H9 (cell line): ENCODE measurements at regions not wholly inside any gene's neighbourhood (a gene's known extent, or its start where the extent isn't known, plus 50 kb on each side); places are given as distances from the start of the nearest gene placed in this dataset.

ENCODE experiments used
- DNase-seq: peaks from one replicate; pipeline ENCODE4 v3.0.0-alpha.2; 2017
- H2AFZ ChIP-seq: one replicate; pipeline ENCODE4 v1.6.1; 2013; ENCODE audit warnings: mild to moderate bottlenecking, low read length, control low read depth, moderate library complexity
- H2AK5ac ChIP-seq: 2 replicates; pipeline ENCODE4 v1.6.1; 2013; ENCODE audit warnings: low read length, control low read depth, mixed read lengths; ENCODE audit not compliant: insufficient read length
- H2BK120ac ChIP-seq: one replicate; pipeline ENCODE4 v1.6.1; 2013; ENCODE audit warnings: low read depth, mild to moderate bottlenecking, low read length, control low read depth, inconsistent platforms; ENCODE audit not compliant: poor library complexity, severe bottlenecking
- H2BK12ac ChIP-seq: 2 replicates; pipeline ENCODE4 v1.6.1; 2013; ENCODE audit warnings: low read length, control low read depth, mixed read lengths, low read depth; ENCODE audit not compliant: insufficient read length
- H2BK15ac ChIP-seq: 2 replicates; pipeline ENCODE4 v1.6.1; 2013; ENCODE audit warnings: low read depth, low read length, control low read depth
- H2BK20ac ChIP-seq: one replicate; pipeline ENCODE4 v1.6.1; 2013; ENCODE audit warnings: low read depth, mild to moderate bottlenecking, low read length, control low read depth, inconsistent platforms; ENCODE audit not compliant: poor library complexity, severe bottlenecking
- H2BK5ac ChIP-seq: 2 replicates; pipeline ENCODE4 v1.6.1; 2013; ENCODE audit warnings: low read length, control low read depth, mixed read lengths; ENCODE audit not compliant: insufficient read length
- H3K14ac ChIP-seq: 2 replicates; pipeline ENCODE4 v1.6.1; 2013; ENCODE audit warnings: low read length, control low read depth; ENCODE audit not compliant: insufficient read depth
- H3K18ac ChIP-seq: 2 replicates; pipeline ENCODE4 v1.6.1; 2013; ENCODE audit warnings: low read depth, mild to moderate bottlenecking, mixed read lengths, low read length, control low read depth; ENCODE audit not compliant: insufficient read length
- H3K23ac ChIP-seq: 2 replicates; pipeline ENCODE4 v1.6.1; 2013; ENCODE audit warnings: low read length, control low read depth, mixed read lengths, low read depth; ENCODE audit not compliant: insufficient read length
- H3K23me2 ChIP-seq: 2 replicates; pipeline ENCODE4 v1.6.1; 2013; ENCODE audit warnings: low read depth, mild to moderate bottlenecking, mixed read lengths, low read length, control low read depth; ENCODE audit not compliant: insufficient read length, poor library complexity, severe bottlenecking
- H3K27ac ChIP-seq: 2 replicates; pipeline ENCODE4 v1.5.1; 2013; ENCODE audit warnings: low read length, control low read depth, mixed read lengths, low read depth; ENCODE audit not compliant: insufficient read length
- H3K27me3 ChIP-seq: 2 replicates; pipeline ENCODE4 v1.6.1; 2013; ENCODE audit warnings: low read length, control low read depth, inconsistent platforms; ENCODE audit not compliant: insufficient read depth
- H3K4ac ChIP-seq: 2 replicates; pipeline ENCODE4 v1.6.1; 2013; ENCODE audit warnings: low read depth, mild to moderate bottlenecking, control low read depth, inconsistent platforms, low read length, moderate library complexity
- H3K4me1 ChIP-seq: 2 replicates; pipeline ENCODE4 v1.6.1; 2013; ENCODE audit warnings: low read length, control low read depth, inconsistent platforms; ENCODE audit not compliant: insufficient read depth
- H3K4me2 ChIP-seq: 2 replicates; pipeline ENCODE4 v1.6.1; 2013; ENCODE audit warnings: low read length, control low read depth, mixed read lengths; ENCODE audit not compliant: insufficient read length, insufficient read depth
- H3K56ac ChIP-seq: 2 replicates; pipeline ENCODE4 v1.6.1; 2013; ENCODE audit warnings: low read depth, mild to moderate bottlenecking, mixed read lengths, low read length, control low read depth; ENCODE audit not compliant: insufficient read length
- H3K79me1 ChIP-seq: 2 replicates; pipeline ENCODE4 v1.6.1; 2013; ENCODE audit warnings: low read depth, mild to moderate bottlenecking, moderate library complexity, low read length, control low read depth, inconsistent platforms; ENCODE audit not compliant: insufficient read depth, poor library complexity, severe bottlenecking
- H3K79me2 ChIP-seq: 2 replicates; pipeline ENCODE4 v1.6.1; 2013; ENCODE audit warnings: low read length, control low read depth, inconsistent platforms; ENCODE audit not compliant: insufficient read depth
- H3K9ac ChIP-seq: 2 replicates; pipeline ENCODE4 v1.6.1; 2013; ENCODE audit warnings: low read length, control low read depth, mixed read lengths; ENCODE audit not compliant: insufficient read length; ENCODE audit errors: extremely low read depth
- H3K9me3 ChIP-seq: one replicate; pipeline ENCODE4 v1.6.1; 2013; ENCODE audit warnings: low read depth, low read length, inconsistent platforms; ENCODE audit not compliant: control insufficient read depth
- H3T11ph ChIP-seq: one replicate; pipeline ENCODE4 v1.6.1; 2013; ENCODE audit warnings: mild to moderate bottlenecking, low read length, control low read depth, inconsistent platforms
- H4K20me1 ChIP-seq: one replicate; pipeline ENCODE4 v1.6.1; 2013; ENCODE audit not compliant: control insufficient read depth, insufficient read length, insufficient read depth
- H4K5ac ChIP-seq: 2 replicates; pipeline ENCODE4 v1.6.1; 2013; ENCODE audit warnings: low read depth, mild to moderate bottlenecking, mixed read lengths, low read length, control low read depth; ENCODE audit not compliant: insufficient read length
- H4K8ac ChIP-seq: replicated peaks from 2 replicates; pipeline ENCODE4 v1.6.1; 2013; ENCODE audit warnings: low read length, control low read depth, mixed read lengths, low read depth; ENCODE audit not compliant: insufficient read length
- H4K91ac ChIP-seq: 2 replicates; pipeline ENCODE4 v1.6.1; 2013; ENCODE audit warnings: low read depth, mild to moderate bottlenecking, moderate library complexity, mixed read lengths, low read length, control low read depth; ENCODE audit not compliant: insufficient read length
- H3K27ac Mint-ChIP-seq, 3 experiments: 2 replicates in 2 of 3; 3 replicates in 1 of 3; pipeline ENCODE4 v1.8.0; 2020 to 2021; ENCODE audit warnings: mixed read lengths in 3 of 3, mild to moderate bottlenecking in 1 of 3, moderate library complexity in 1 of 3
- H3K27me3 Mint-ChIP-seq: 2 replicates; pipeline ENCODE4 v1.8.0; 2021; ENCODE audit warnings: low read depth, mild to moderate bottlenecking, moderate library complexity, mixed read lengths
- H3K36me3 Mint-ChIP-seq, 3 experiments: 2 replicates in 2 of 3; 3 replicates in 1 of 3; pipeline ENCODE4 v1.8.0; 2020 to 2021; ENCODE audit warnings: low read depth in 3 of 3, mixed read lengths in 3 of 3; ENCODE audit not compliant: insufficient read depth in 1 of 3
- H3K4me1 Mint-ChIP-seq, 2 experiments: 2 replicates each; pipeline ENCODE4 v1.8.0; 2020; ENCODE audit warnings: mixed read lengths in 2 of 2
- H3K4me3 Mint-ChIP-seq, 2 experiments: 2 replicates in 1 of 2; 3 replicates in 1 of 2; pipeline ENCODE4 v1.8.0; 2020 to 2021; ENCODE audit warnings: mild to moderate bottlenecking in 2 of 2, mixed read lengths in 2 of 2, moderate library complexity in 1 of 2
- H3K9me3 Mint-ChIP-seq, 2 experiments: 2 replicates in 1 of 2; 3 replicates in 1 of 2; pipeline ENCODE4 v1.8.0; 2020; ENCODE audit warnings: mild to moderate bottlenecking in 2 of 2, mixed read lengths in 2 of 2, moderate library complexity in 1 of 2
- CTCF ChIP-seq: fragments of 200-600 bp; sonication (generic); conservative IDR thresholded peaks from 3 replicates; pipeline ENCODE4 v1.8.0; 2021; ENCODE audit warnings: antibody characterized with exemption, mild to moderate bottlenecking
- WGBS: extraction: QIAGEN DNeasy Blood & Tissue Kit; methylation state at CpG from one replicate; pipeline ENCODE4 v1.1.7; 2013; ENCODE audit warnings: missing lambda C conversion rate, low lambda C conversion rate, mixed read lengths; ENCODE audit not compliant: insufficient read length; ENCODE audit errors: extremely low coverage; 5-methylcytosine and 5-hydroxymethylcytosine counted together

GRCh38 chr1:30151119-30151518, 572.3 kb downstream of the MATN1 start:
- Histone ChIP-seq H3K23me2 (no peaks in the 10 kb centered on the region), H3K27me3 (no peaks in the 10 kb centered on the region), H3K14ac (no peak overlapping the region), H3K9me3 (peaks cover 11% of the 10 kb centered on the region), H2BK15ac (no peak overlapping the region), H4K20me1 (no peaks in the 10 kb centered on the region), H2BK5ac (no peak overlapping the region), H2AFZ (no peak overlapping the region), H2AK5ac (no peak overlapping the region), H3K79me1 (no peaks in the 10 kb centered on the region), H3K4me1 (no peaks in the 10 kb centered on the region), H3K27ac (no peak overlapping the region), H2BK120ac (no peak overlapping the region), H3K4me2 (no peak overlapping the region), H2BK12ac (no peak overlapping the region), H3K18ac (no peak overlapping the region), H3T11ph (no peak overlapping the region), H3K9ac (no peak overlapping the region), H3K79me2 (no peaks in the 10 kb centered on the region), H3K56ac (no peak overlapping the region), H4K91ac (no peak overlapping the region), H3K4ac (no peak overlapping the region), H2BK20ac (no peak overlapping the region), H3K23ac (no peak overlapping the region), H4K8ac (no peak overlapping the region), H4K5ac (no peak overlapping the region)
- Mint-ChIP-seq H3K9me3 (peaks cover 38 to 39% of the 10 kb centered on the region in 2 experiments), H3K27me3 (peaks cover 10% of the 10 kb centered on the region), H3K4me1 (peaks cover 7 to 12% of the 10 kb centered on the region in 2 experiments), H3K4me3 (no peak overlapping the region), H3K27ac (no peak overlapping the region; a peak in 1 of 7 replicates), H3K36me3 (peaks cover 14 to 30% (median 26%) of the 10 kb centered on the region in 3 experiments)
- no peak for TF ChIP-seq CTCF
- WGBS, result no CpG with 5 or more reads among the region's 4 CpGs
- DNase-seq, result no peak
